ENCODE measurements at regions not wholly inside any gene's neighbourhood (a gene's known extent, or its start where the extent isn't known, plus 50 kb on each side); places are given as distances from the start of the nearest gene placed in this dataset.
"Not testable (repeated sequence)": the region's sequence is repeated elsewhere in the genome, so short reads cannot be mapped to it uniquely, and the experiment has no call there.

DNA sequence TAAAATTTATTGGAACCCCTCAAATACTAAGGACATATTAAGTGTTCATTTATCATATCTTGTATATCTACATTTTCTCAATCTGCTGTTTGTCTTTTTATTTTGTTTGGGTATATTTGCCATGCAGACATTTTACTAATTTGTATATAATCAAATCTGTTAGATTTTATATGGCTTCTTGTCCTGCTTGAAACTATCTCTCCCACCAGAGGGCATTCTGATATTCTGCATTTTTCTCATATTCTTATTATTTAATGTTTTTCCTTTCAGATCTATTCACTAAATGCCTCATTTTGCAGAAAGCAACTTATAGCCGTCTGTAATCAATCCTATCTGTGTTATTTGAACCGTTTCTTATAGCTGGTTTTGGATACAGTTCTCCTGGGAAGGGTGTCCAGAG is 745.5 kb downstream of the LRRIQ3 start:
- H3K27me3 Mint-ChIP-seq = no peaks in the 10 kb centered on the region
- no peak overlapping the region for H3K27ac Mint-ChIP-seq
- H3K4me1 Mint-ChIP-seq = no peaks in the 10 kb centered on the region
- DNase-seq = no peak
- H3K9me3 Mint-ChIP-seq = peaks cover 16 to 20% of the 10 kb centered on the region in 2 donors
- no peak for ATAC-seq
- H3K4me3 Mint-ChIP-seq = no peak overlapping the region

DNA sequence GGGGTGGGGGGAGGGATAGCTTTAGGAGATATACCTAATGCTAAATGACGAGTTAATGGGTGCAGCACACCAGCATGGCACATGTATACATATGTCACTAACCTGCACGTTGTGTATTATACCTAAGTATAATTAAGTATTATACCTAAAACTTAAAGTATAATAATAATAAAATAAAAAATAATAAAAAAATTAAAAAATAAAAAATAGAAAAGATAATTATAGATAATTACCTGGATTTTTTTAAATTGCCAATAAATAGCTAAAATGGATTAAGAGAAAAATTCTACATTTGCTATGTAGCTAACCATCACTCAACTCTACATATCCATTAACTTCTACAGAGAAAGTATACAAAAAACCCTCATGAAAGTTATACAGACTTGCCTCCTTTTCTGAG is 747.3 kb downstream of the LRRIQ3 start:
- H3K4me3 Mint-ChIP-seq, H3K27ac Mint-ChIP-seq, H3K27me3 Mint-ChIP-seq, H3K4me1 Mint-ChIP-seq, ATAC-seq, DNase-seq: not testable (repeated sequence)
- peaks cover 16 to 18% of the 10 kb centered on the region in 2 donors for H3K9me3 Mint-ChIP-seq

DNA sequence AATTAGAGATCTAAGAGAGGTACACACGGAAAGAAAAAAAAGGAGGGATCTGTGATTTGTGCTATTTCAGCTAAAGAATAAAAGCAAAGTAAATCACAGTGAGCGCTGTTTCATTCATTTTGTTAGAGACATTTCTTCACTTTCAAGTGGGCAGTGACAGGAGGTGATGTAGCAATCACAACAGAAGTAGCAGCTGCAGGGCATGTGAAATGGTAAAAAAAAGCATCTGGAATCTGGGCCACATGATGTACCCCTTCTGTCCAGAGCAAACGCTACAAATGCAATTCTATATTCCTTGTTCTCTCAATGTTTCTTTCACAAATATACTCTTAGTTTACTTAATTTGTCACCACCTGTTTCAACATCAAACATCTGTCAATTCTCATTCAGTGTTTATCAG is 786.5 kb downstream of the LRRIQ3 start:
- Mint-ChIP-seq H3K27me3 (no peaks in the 10 kb centered on the region), H3K27ac (no peak overlapping the region), H3K4me1 (no peaks in the 10 kb centered on the region), H3K9me3 (peaks cover 0 to 9% of the 10 kb centered on the region in 2 donors), H3K4me3 (no peak overlapping the region)
- ATAC-seq = no peak
- DNase-seq = no peak

DNA sequence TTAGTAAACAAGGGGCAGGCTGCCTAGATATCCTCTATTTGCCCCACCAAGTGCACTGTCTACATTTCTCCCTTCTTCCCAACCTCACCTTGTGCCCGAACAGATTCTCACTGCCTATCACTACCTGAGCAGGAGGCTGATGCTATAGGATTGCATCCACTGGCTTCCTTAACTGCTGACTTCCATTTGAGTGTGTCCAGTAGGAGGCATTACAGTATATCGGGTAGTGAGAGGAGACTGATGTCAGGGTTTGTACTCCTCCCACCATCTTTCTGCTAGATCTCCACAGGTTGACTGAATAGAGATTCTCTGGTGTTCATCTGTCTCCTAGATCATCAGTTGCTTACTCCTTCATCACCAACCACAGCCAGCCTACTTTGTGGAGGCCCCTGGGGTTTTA is 796.3 kb downstream of the LRRIQ3 start:
- peaks cover 8 to 12% of the 10 kb centered on the region in 2 donors for H3K9me3 Mint-ChIP-seq
- no peak overlapping the region for H3K4me3 Mint-ChIP-seq
- H3K4me1 Mint-ChIP-seq = no peaks in the 10 kb centered on the region
- no peaks in the 10 kb centered on the region for H3K27me3 Mint-ChIP-seq
- DNase-seq = no peak
- ATAC-seq = no peak
- no peak overlapping the region for H3K27ac Mint-ChIP-seq

DNA sequence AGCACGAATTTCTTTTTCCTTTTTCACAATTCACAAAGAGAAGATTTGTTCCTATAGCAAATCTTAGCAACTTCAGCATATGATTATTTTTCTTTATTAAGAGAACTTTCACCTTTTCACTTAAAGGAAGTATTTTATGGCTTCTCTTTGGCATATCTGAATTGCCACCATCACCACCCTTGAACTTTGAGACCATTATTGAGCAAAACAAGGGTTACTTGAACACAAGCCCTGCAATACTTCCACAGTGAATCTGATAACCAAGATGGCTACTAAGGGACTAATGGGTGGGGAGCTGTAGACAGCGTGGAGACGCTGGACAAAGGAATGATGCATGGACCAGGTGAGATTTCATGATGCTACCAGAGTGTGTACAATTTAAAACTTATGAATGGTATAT is 815.0 kb downstream of the LRRIQ3 start:
- H3K4me1 Mint-ChIP-seq = no peaks in the 10 kb centered on the region
- no peaks in the 10 kb centered on the region for H3K27me3 Mint-ChIP-seq
- ATAC-seq (no peak), DNase-seq (no peak)
- no peak overlapping the region for H3K27ac Mint-ChIP-seq
- peaks cover 0 to 15% of the 10 kb centered on the region in 2 donors for H3K9me3 Mint-ChIP-seq
- H3K4me3 Mint-ChIP-seq = no peak overlapping the region

GRCh38 chr1:73366734-73367413 is 831.1 kb downstream of the LRRIQ3 start:
- H3K27me3 Mint-ChIP-seq = no peaks in the 10 kb centered on the region
- peak overlapping the region in 1 of 2 donors; percentile 80 for H3K27ac Mint-ChIP-seq
- no peak for ATAC-seq
- DNase-seq = no peak
- H3K9me3 Mint-ChIP-seq = peaks cover 12 to 21% of the 10 kb centered on the region in 2 donors
- H3K4me1 Mint-ChIP-seq = no peaks in the 10 kb centered on the region
- no peak overlapping the region for H3K4me3 Mint-ChIP-seq

DNA sequence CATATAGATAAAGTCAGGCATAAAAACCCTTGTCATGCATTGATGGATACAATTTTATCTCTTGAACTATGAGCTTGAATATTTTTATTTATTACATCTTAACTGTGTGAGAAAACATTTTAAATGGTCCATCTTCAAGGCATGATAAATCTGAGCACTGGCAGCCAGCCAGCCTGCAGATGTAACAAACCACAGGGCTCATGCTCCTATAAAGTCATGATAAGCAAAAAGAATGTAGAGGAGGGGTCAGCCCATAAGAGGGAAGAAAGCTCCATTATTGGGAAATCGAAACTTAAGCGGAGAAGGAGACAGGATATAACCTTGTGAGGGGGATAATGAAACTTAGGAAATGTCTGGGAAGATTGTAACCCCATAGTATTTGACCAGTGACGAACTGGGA is 839.0 kb downstream of the LRRIQ3 start:
- Mint-ChIP-seq H3K4me1 (no peaks in the 10 kb centered on the region), H3K27me3 (no peaks in the 10 kb centered on the region), H3K4me3 (no peak overlapping the region), H3K9me3 (peaks cover 6 to 11% of the 10 kb centered on the region in 2 donors), H3K27ac (no peak overlapping the region)
- ATAC-seq (no peak), DNase-seq (no peak)

DNA sequence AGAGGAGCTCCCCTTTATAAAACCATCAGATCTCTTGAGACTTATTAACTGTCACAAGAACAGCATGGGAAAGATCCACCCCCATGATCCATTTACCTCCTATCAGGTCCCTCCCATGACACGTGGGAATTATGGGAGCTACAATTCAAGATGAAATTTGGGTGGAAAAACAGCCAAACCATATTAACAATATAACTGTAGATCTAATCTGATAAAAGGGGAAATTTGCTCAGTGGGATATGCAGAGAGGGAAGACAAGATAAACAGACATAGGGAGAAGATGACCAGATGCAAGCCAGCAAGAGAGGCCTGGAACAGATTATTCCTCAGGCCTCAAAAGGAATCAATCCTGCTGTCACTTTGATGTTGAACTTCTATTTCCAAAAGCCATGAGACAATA is 841.5 kb downstream of the LRRIQ3 start:
- Mint-ChIP-seq H3K27ac (no peak overlapping the region), H3K4me3 (no peak overlapping the region), H3K27me3 (no peaks in the 10 kb centered on the region), H3K4me1 (no peaks in the 10 kb centered on the region), H3K9me3 (peaks cover 5 to 16% of the 10 kb centered on the region in 2 donors)
- DNase-seq (no peak), ATAC-seq (no peak)

GRCh38 chr1:73343947-73344346 is 854.0 kb downstream of the LRRIQ3 start:
- no peaks in the 10 kb centered on the region for H3K9me3 Mint-ChIP-seq
- no peak for ATAC-seq
- no peak for DNase-seq
- no peak overlapping the region for H3K4me3 Mint-ChIP-seq
- no peaks in the 10 kb centered on the region for H3K27me3 Mint-ChIP-seq
- no peak overlapping the region for H3K27ac Mint-ChIP-seq
- H3K4me1 Mint-ChIP-seq = no peaks in the 10 kb centered on the region

DNA sequence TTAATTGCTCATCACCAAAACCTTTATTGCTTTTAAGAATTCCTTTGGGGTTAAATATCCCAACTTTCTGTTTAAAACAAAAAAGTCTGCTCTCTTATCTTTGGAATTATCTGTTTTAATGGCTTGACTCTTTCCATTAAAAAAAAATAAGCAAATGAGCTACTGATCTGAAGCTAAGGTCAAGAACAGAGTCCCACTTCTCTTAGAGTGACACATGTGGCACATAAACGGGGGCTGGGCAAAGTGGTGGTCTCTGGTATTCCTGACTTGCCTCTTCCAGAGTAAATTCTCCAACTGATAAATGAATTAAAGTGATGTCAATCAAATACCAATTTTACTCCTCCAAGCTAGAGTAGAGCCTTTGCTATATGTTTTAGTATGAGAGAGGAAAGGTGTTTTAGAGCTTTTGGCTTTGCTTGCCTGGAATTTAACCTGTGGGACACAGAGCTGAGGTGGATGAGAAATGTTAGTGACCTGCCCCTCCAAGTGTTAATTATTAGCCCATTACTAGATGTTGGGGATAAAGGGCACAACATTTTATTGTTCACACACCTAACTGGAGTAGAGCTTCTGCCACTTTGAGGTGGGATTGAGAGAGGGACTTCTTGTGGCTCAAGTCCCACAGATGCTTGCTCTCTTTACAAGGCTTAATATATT is 864.0 kb downstream of the LRRIQ3 start:
- no peak overlapping the region for H3K27ac Mint-ChIP-seq
- no peak for ATAC-seq

GRCh38 chr1:73331726-73332125 is 866.2 kb downstream of the LRRIQ3 start:
- Mint-ChIP-seq H3K27me3 (no peaks in the 10 kb centered on the region), H3K4me3 (no peak overlapping the region), H3K4me1 (no peaks in the 10 kb centered on the region), H3K27ac (no peak overlapping the region), H3K9me3 (peaks cover 14 to 35% of the 10 kb centered on the region in 2 donors)
- no peak for ATAC-seq
- DNase-seq = no peak

More for the DNA sequence above, 864.0 kb downstream of the LRRIQ3 start:
- no peaks in the 10 kb centered on the region for H3K27me3 Mint-ChIP-seq
- H3K9me3 Mint-ChIP-seq = peaks cover 14 to 24% of the 10 kb centered on the region in 2 donors
- H3K4me1 Mint-ChIP-seq = no peaks in the 10 kb centered on the region
- DNase-seq = no peak
- H3K4me3 Mint-ChIP-seq = no peak overlapping the region

- H3K27ac Mint-ChIP-seq = no peak overlapping the region
- H3K27me3 Mint-ChIP-seq = no peaks in the 10 kb centered on the region
- ATAC-seq (no peak), DNase-seq (no peak)
- H3K4me3 Mint-ChIP-seq = no peak overlapping the region
- no peaks in the 10 kb centered on the region for H3K4me1 Mint-ChIP-seq
- H3K9me3 Mint-ChIP-seq = peaks cover 9 to 33% of the 10 kb centered on the region in 2 donors
Observed at GRCh38 chr1:73327998-73328397, 870.0 kb downstream of the LRRIQ3 start.

- H3K27me3 Mint-ChIP-seq = no peaks in the 10 kb centered on the region
- no peak overlapping the region for H3K27ac Mint-ChIP-seq
- ATAC-seq = no peak
Observed at GRCh38 chr1:73327180-73327793, 870.7 kb downstream of the LRRIQ3 start.

GRCh38 chr1:73326663-73327062 is 871.3 kb downstream of the LRRIQ3 start:
- Mint-ChIP-seq H3K9me3 (peaks cover 4 to 28% of the 10 kb centered on the region in 2 donors), H3K4me3 (no peak overlapping the region), H3K27ac (no peak overlapping the region), H3K27me3 (no peaks in the 10 kb centered on the region), H3K4me1 (no peaks in the 10 kb centered on the region)
- no peak for ATAC-seq
- no peak for DNase-seq

More at GRCh38 chr1:73327180-73327793, 870.7 kb downstream of the LRRIQ3 start:
- DNase-seq = no peak
- Mint-ChIP-seq H3K4me3 (no peak overlapping the region), H3K9me3 (peaks cover 4 to 30% of the 10 kb centered on the region in 2 donors), H3K4me1 (no peaks in the 10 kb centered on the region)

DNA sequence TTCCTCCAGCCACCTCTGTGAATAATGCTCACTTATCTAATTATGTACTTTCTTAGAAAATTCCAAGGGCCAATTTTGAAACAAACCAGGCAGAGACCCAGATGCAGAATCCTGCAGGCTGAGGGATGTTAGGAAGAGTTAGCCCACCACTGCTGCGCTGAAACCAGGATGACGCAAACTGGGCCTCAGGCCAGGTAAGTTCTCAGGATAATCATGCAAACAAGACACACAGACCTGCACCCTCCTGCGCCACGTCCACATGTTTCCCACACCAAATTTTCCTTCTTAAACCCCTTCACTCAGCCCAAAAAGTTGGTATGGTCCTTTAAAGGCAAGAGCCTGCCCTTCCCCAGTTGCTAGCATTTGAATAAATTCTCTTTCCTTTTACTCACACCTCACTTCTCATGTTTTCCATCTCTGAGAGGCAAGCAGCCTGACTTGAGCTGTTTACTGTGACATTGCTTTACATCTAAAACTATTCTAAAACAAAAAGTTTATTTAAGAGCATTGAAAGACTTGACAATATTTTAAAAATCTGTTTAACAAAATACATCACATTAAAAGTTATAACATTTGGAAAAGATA is 887.1 kb downstream of the LRRIQ3 start:
- no peak for ATAC-seq
- DNase-seq = no peak
- no peak overlapping the region for H3K27ac Mint-ChIP-seq
- peaks cover 8% of the 10 kb centered on the region in 2 donors for H3K9me3 Mint-ChIP-seq
- no peaks in the 10 kb centered on the region for H3K4me1 Mint-ChIP-seq
- H3K4me3 Mint-ChIP-seq = no peak overlapping the region
- H3K27me3 Mint-ChIP-seq = no peaks in the 10 kb centered on the region

Measured in stimulated activated naive CD8-positive, alpha-beta T cell treated with anti-CD3 and anti-CD28 coated beads, Interleukin-15, amount 100 ng/mL, for 72 hours (primary cell).